Common myeloid progenitor, CD34-positive (primary cell): ENCODE measurements at regions not wholly inside any gene's neighbourhood (a gene's known extent, or its start where the extent isn't known, plus 50 kb on each side); places are given as distances from the start of the nearest gene placed in this dataset.

Experiments used
- CTCF ChIA-PET: fragments of 350-600 bp; sonication (Branson Sonifier 250); formaldehyde crosslinking; loops from one replicate; lab custom pipeline; 2021; ENCODE audit warnings: antibody characterized with exemption; lab: Charles Lee
- POLR2A ChIA-PET: fragments of 350-600 bp; sonication (Branson Sonifier 250); formaldehyde crosslinking; loops from one replicate; lab custom pipeline; 2021; ENCODE audit warnings: antibody characterized with exemption; lab: Charles Lee
- DNase-seq, 3 donors: peaks; one replicate each; pipeline versions ENCODE4 v3.0.0 to v3.0.0-alpha.2; 2013
- H3K27ac ChIP-seq, 2 experiments: 1 replicate in 1 of 2; 2 replicates in 1 of 2; pipeline ENCODE4 v1.7.0; 2013; ENCODE audit warnings: inconsistent platforms in 2 of 2, low read length in 2 of 2, mild to moderate bottlenecking in 2 of 2, low read depth in 1 of 2, moderate library complexity in 1 of 2; ENCODE audit not compliant: severe bottlenecking in 2 of 2, insufficient read depth in 1 of 2, poor library complexity in 1 of 2
- H3K27me3 ChIP-seq, 5 experiments: replicated peaks in 2 of 5; 1 replicate in 3 of 5; 2 replicates in 2 of 5; pipeline versions ENCODE4 v1.6.1 to v1.7.0; 2013; ENCODE audit warnings: low read length in 4 of 5, mild to moderate bottlenecking in 2 of 5, moderate library complexity in 2 of 5, inconsistent platforms in 1 of 5; ENCODE audit not compliant: insufficient read depth in 5 of 5, control insufficient read depth in 4 of 5
- H3K36me3 ChIP-seq, 4 experiments: 1 replicate in 2 of 4; 2 replicates in 2 of 4; pipeline versions ENCODE4 v1.6.1 to v1.7.0; 2013; ENCODE audit warnings: low read length in 3 of 4, control low read depth in 1 of 4, mild to moderate bottlenecking in 1 of 4; ENCODE audit not compliant: control insufficient read depth in 4 of 4, insufficient read depth in 4 of 4
- H3K4me1 ChIP-seq, 4 experiments: 1 replicate in 3 of 4; 2 replicates in 1 of 4; pipeline versions ENCODE4 v1.6.1 to v1.7.1; 2013; ENCODE audit warnings: low read length in 3 of 4, mild to moderate bottlenecking in 3 of 4, control low read depth in 1 of 4, inconsistent platforms in 1 of 4, moderate library complexity in 1 of 4; ENCODE audit not compliant: control insufficient read depth in 4 of 4, insufficient read depth in 4 of 4; ENCODE audit errors: control extremely low read depth in 1 of 4
- H3K4me3 ChIP-seq, 7 experiments: 1 replicate in 4 of 7; 2 replicates in 3 of 7; pipeline versions ENCODE4 v1.5.1 to v1.7.0; 2013; ENCODE audit warnings: mild to moderate bottlenecking in 7 of 7, low read length in 6 of 7, moderate library complexity in 6 of 7, inconsistent platforms in 2 of 7, low read depth in 2 of 7, control low read depth in 1 of 7; ENCODE audit not compliant: insufficient read depth in 4 of 7, control insufficient read depth in 1 of 7; ENCODE audit errors: extremely low read depth in 1 of 7
- H3K9me3 ChIP-seq, 5 experiments: 1 replicate in 4 of 5; 2 replicates in 1 of 5; pipeline versions ENCODE4 v1.6.1 to v1.7.1; 2013; ENCODE audit warnings: low read length in 4 of 5, mild to moderate bottlenecking in 2 of 5, inconsistent platforms in 1 of 5, low read depth in 1 of 5, moderate library complexity in 1 of 5; ENCODE audit not compliant: control insufficient read depth in 4 of 5, insufficient read depth in 2 of 5; ENCODE audit errors: control extremely low read depth in 1 of 5
- WGBS: methylation state at CpG from one replicate; pipeline ENCODE4 v1.1.5; 2013; ENCODE audit not compliant: insufficient coverage; 5-methylcytosine and 5-hydroxymethylcytosine counted together

DNA sequence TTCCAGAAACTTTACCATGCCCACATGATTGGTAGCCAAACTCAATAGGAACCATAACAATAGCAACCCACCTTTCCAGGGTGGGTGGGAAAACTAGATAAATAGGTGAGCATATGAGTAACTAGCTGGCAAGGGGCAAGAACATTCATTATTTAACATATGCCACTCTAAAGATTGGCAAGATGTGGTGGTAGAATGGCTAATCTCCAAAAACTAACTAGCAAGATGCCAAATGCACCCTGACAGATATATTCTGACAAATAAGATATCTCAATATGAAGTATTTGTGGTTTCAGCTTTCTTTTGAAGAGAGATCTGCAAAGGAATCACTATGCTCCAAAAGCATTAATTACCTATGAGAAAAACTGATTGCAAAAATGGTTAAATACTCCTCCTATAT is 895.6 kb downstream of the TLE1 start:
- H3K27ac ChIP-seq = no peak overlapping the region
- no peaks in the 10 kb centered on the region for H3K36me3 ChIP-seq
- H3K9me3 ChIP-seq = no peaks in the 10 kb centered on the region
- ChIA-PET CTCF (interaction anchor here (1.6 kb wide), 1 partner anchor 16 kb away, joined by 3 read pairs; no protein-coding TSS in a partner anchor), POLR2A (no interaction called here)
- DNase-seq = no peak
- no peaks in the 10 kb centered on the region for H3K27me3 ChIP-seq
- no peaks in the 10 kb centered on the region for H3K4me1 ChIP-seq
- H3K4me3 ChIP-seq = no peak overlapping the region

GRCh38 chr9:80792726-80793125 is 896.6 kb downstream of the TLE1 start:
- ChIA-PET CTCF (no interaction called here), POLR2A (no interaction called here)
- H3K36me3 ChIP-seq = no peaks in the 10 kb centered on the region
- H3K4me1 ChIP-seq = no peaks in the 10 kb centered on the region
- no peak for DNase-seq
- 100% methylated on average over 1 of the region's 3 CpGs for WGBS
- no peak overlapping the region for H3K27ac ChIP-seq
- no peaks in the 10 kb centered on the region for H3K27me3 ChIP-seq
- no peak overlapping the region for H3K4me3 ChIP-seq
- H3K9me3 ChIP-seq = no peaks in the 10 kb centered on the region

GRCh38 chr9:80791836-80792235 is 897.5 kb downstream of the TLE1 start:
- H3K9me3 ChIP-seq = no peaks in the 10 kb centered on the region
- 100% methylated on average over 1 of the region's 2 CpGs for WGBS
- no peak for DNase-seq
- H3K27ac ChIP-seq = no peak overlapping the region
- no peak overlapping the region for H3K4me3 ChIP-seq
- ChIA-PET POLR2A (no interaction called here), CTCF (no interaction called here)
- H3K4me1 ChIP-seq = no peaks in the 10 kb centered on the region
- H3K36me3 ChIP-seq = no peaks in the 10 kb centered on the region
- H3K27me3 ChIP-seq = no peaks in the 10 kb centered on the region

DNA sequence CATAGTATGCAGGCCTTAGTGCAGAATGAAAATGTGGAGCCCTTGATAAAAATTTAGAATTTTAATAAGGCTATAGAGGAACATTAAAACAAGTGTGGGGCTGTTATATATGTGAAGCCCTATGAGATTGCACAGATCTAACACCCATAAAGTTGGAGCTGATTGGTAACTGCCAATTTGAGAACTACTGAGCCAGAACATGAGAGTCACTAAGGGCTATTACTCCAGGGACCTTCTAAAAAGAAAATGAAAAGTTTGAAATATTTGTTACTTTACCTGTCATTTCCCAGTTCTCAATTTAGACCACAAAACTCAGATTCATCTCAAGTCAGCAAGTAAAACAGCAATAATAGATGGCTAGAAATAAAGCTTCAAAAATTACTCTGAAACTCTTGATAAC is 898.6 kb downstream of the TLE1 start:
- H3K9me3 ChIP-seq = no peaks in the 10 kb centered on the region
- no peak overlapping the region for H3K27ac ChIP-seq
- ChIA-PET POLR2A (no interaction called here), CTCF (no interaction called here)
- no peaks in the 10 kb centered on the region for H3K36me3 ChIP-seq
- H3K4me1 ChIP-seq = no peaks in the 10 kb centered on the region
- DNase-seq = no peak
- no peak overlapping the region for H3K4me3 ChIP-seq
- no peaks in the 10 kb centered on the region for H3K27me3 ChIP-seq

DNA sequence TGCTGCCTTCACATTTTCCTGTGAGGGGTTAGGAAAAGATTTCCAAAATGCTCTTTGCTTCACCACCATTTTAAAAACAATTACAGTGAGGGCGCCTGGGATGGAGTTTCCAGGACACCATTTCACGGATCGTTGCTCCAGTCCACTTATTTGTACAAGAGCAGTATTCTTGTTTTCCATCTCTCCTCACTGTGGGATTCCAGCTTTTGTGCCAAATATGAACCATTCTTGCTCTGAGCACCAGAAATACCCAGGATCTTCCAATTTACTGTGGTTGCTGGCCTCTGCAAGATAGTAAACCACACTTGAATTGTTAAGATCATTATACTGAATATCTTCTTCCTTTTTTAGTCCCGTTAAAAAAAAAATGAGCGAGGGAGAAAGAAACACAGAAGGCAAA is 899.5 kb downstream of the TLE1 start:
- Histone ChIP-seq H3K4me3 (no peak overlapping the region), H3K27ac (no peak overlapping the region), H3K36me3 (no peaks in the 10 kb centered on the region), H3K9me3 (no peaks in the 10 kb centered on the region), H3K27me3 (no peaks in the 10 kb centered on the region), H3K4me1 (no peaks in the 10 kb centered on the region)
- WGBS = 98% methylated on average over 5 of the region's 5 CpGs
- CTCF ChIA-PET = no interaction called here
- no peak for DNase-seq
- POLR2A ChIA-PET = no interaction called here

GRCh38 chr9:80787636-80788035 is 901.7 kb downstream of the TLE1 start:
- no peak for DNase-seq
- no peaks in the 10 kb centered on the region for H3K36me3 ChIP-seq
- H3K9me3 ChIP-seq = no peaks in the 10 kb centered on the region
- POLR2A ChIA-PET = no interaction called here
- no CpG with 5 or more reads among the region's 1 CpG for WGBS
- no peaks in the 10 kb centered on the region for H3K4me1 ChIP-seq
- H3K4me3 ChIP-seq = no peak overlapping the region
- H3K27ac ChIP-seq = no peak overlapping the region
- CTCF ChIA-PET = no interaction called here
- no peaks in the 10 kb centered on the region for H3K27me3 ChIP-seq

DNA sequence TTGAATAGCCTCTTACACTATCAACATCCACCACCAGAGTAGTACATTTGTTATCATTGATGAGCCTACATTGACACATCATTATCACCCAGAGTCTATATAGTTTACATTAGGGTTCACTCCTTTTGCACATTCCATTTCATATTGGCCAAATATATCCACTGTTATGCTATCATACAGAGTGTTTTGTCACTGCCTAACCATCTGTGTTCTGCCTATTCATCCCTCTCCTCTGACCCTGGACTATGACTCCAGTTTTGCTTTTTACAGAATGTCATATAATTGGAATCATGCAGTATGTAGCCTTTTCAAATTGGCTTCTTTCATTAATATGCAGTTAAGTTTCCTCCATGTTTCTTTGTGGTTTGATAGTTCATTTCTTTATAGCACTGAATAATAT is 904.7 kb downstream of the TLE1 start:
- no peak overlapping the region for H3K4me3 ChIP-seq
- POLR2A ChIA-PET = no interaction called here
- no peaks in the 10 kb centered on the region for H3K4me1 ChIP-seq
- CTCF ChIA-PET = no interaction called here
- no peaks in the 10 kb centered on the region for H3K36me3 ChIP-seq
- DNase-seq = no peak
- H3K9me3 ChIP-seq = no peaks in the 10 kb centered on the region
- no peaks in the 10 kb centered on the region for H3K27me3 ChIP-seq
- no peak overlapping the region for H3K27ac ChIP-seq

GRCh38 chr9:80775971-80776370 is 913.4 kb downstream of the TLE1 start:
- Histone ChIP-seq H3K36me3 (no peaks in the 10 kb centered on the region), H3K4me3 (no peak overlapping the region), H3K27ac (no peak overlapping the region), H3K27me3 (no peaks in the 10 kb centered on the region), H3K4me1 (no peaks in the 10 kb centered on the region), H3K9me3 (no peaks in the 10 kb centered on the region)
- ChIA-PET CTCF (no interaction called here), POLR2A (no interaction called here)
- DNase-seq = no peak
